OCI-LY7 (cell line): ENCODE measurements at regions not wholly inside any gene's neighbourhood (a gene's known extent, or its start where the extent isn't known, plus 50 kb on each side); places are given as distances from the start of the nearest gene placed in this dataset.

Experiments used
- BruUV-seq: library from RNA; stranded (reverse); fragments of 400-500 nt; replicated peaks from 2 replicates; lab custom pipeline; 2021; lab: Mats Ljungman, UMichigan
- CTCF ChIA-PET: fragments of 300-600 bp; sonication (Branson Sonifier 250); formaldehyde crosslinking; loops from one replicate; lab custom pipeline; 2022; ENCODE audit warnings: antibody characterized with exemption; ENCODE audit not compliant: unreplicated experiment; lab: Charles Lee
- POLR2A ChIA-PET: fragments of 300-600 bp; sonication (Branson Sonifier 250); formaldehyde crosslinking; loops from one replicate; lab custom pipeline; 2022; ENCODE audit warnings: antibody characterized with exemption; lab: Charles Lee
- DNase-seq: peaks from one replicate; pipeline ENCODE4 v3.0.0-alpha.2; 2015; ENCODE audit warnings: low spot score
- H2AFZ ChIP-seq: fragments of 200-600 bp; sonication (generic), shearing (Covaris generic); 2 replicates; pipeline ENCODE4 v1.6.1; 2014; ENCODE audit warnings: mild to moderate bottlenecking, antibody characterized with exemption, low read length, moderate library complexity
- H3K27ac ChIP-seq: fragments of 200-600 bp; sonication (generic); 2 replicates; pipeline ENCODE4 v1.5.1; 2014; ENCODE audit warnings: mixed run types, low read depth, mild to moderate bottlenecking, moderate library complexity, low read length, inconsistent platforms; ENCODE audit not compliant: poor library complexity, severe bottlenecking
- H3K36me3 ChIP-seq: fragments of 200-600 bp; sonication (generic); 2 replicates; pipeline ENCODE4 v1.6.1; 2014; ENCODE audit warnings: mild to moderate bottlenecking, antibody characterized with exemption, low read length, moderate library complexity, mixed read lengths; ENCODE audit not compliant: insufficient read depth
- H3K4me1 ChIP-seq: fragments of 200-600 bp; sonication (generic); 2 replicates; pipeline ENCODE4 v1.5.1; 2014; ENCODE audit warnings: mild to moderate bottlenecking, low read length; ENCODE audit not compliant: insufficient read depth, poor library complexity, severe bottlenecking
- H3K4me2 ChIP-seq: fragments of 200-600 bp; sonication (generic); 2 replicates; pipeline ENCODE4 v1.6.1; 2014; ENCODE audit warnings: mild to moderate bottlenecking, low read length
- H3K4me3 ChIP-seq: fragments of 200-600 bp; sonication (generic); 2 replicates; pipeline ENCODE4 v1.5.1; 2014; ENCODE audit warnings: mild to moderate bottlenecking, low read depth, low read length; ENCODE audit not compliant: poor library complexity, severe bottlenecking
- H3K79me2 ChIP-seq: fragments of 200-600 bp; sonication (generic); 2 replicates; pipeline ENCODE4 v1.6.1; 2016; ENCODE audit warnings: low read depth, mild to moderate bottlenecking, low read length, moderate library complexity, mixed read lengths; ENCODE audit not compliant: insufficient read depth
- H3K9me2 ChIP-seq: fragments of 200-600 bp; sonication (generic); 2 replicates; pipeline ENCODE4 v1.6.1; 2016; ENCODE audit warnings: mild to moderate bottlenecking, low read length, mixed read lengths; ENCODE audit not compliant: insufficient read depth
- H3K9me3 ChIP-seq: fragments of 200-600 bp; sonication (generic); 2 replicates; pipeline ENCODE4 v1.6.1; 2014; ENCODE audit warnings: mild to moderate bottlenecking, mixed run types, low read length, mixed read lengths
- H4K20me1 ChIP-seq: fragments of 200-600 bp; sonication (generic); 2 replicates; pipeline ENCODE4 v1.6.1; 2014; ENCODE audit warnings: mild to moderate bottlenecking, antibody characterized with exemption, low read length, moderate library complexity, mixed read lengths; ENCODE audit not compliant: insufficient read depth
- EZH2phosphoT487 ChIP-seq: fragments of 200-600 bp; sonication (generic); IDR thresholded peaks from 2 replicates; pipeline ENCODE4 v1.6.1; 2018; ENCODE audit warnings: low read depth, borderline replicate concordance, mild to moderate bottlenecking, mixed run types, antibody characterized with exemption, low read length, moderate library complexity, mixed read lengths
- intact Hi-C: fragments of 100-400 bp; cut with micrococcal nuclease; formaldehyde crosslinking; loops from one replicate; pipeline ENCODE4 v1.10.0; 2022; ENCODE audit not compliant: unreplicated experiment
- TF ChIP-seq, protein P1 (sequence below): fragments of 200-600 bp; sonication (generic); conservative IDR thresholded peaks from 2 replicates; pipeline ENCODE4 v1.5.1; 2014; ENCODE audit warnings: mild to moderate bottlenecking, antibody characterized with exemption, low read length, moderate library complexity, mixed read lengths

DNA sequence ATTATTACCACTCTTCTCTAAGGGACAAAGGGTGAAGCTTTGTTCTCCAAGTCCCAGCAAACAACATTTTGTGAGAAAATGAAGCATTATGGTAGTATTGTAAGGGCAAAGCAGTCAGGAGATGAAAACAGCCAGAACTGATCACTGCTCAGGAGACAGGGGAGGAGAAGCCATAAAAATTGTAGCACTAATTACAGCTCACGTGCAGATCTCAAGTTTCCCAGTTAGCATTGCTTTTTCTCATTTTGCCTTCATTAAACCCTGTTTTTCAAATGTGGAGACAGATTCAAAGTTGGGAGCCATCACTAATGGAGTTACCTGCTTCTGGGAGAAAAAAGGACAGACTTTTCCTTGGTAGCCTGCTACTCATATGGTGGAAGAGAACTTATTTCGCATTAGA is 210.9 kb upstream of the PDE10A start:
- Histone ChIP-seq H3K4me1 (no peaks in the 10 kb centered on the region), H3K9me2 (no peaks in the 10 kb centered on the region), H3K36me3 (no peaks in the 10 kb centered on the region), H4K20me1 (no peaks in the 10 kb centered on the region), H3K79me2 (no peaks in the 10 kb centered on the region), H3K27ac (no peak overlapping the region), H3K4me3 (no peak overlapping the region), H3K9me3 (no peaks in the 10 kb centered on the region), H2AFZ (no peak overlapping the region), H3K4me2 (no peak overlapping the region)
- DNase-seq = no peak
- intact Hi-C loops = no loop called here
- ChIA-PET CTCF (no interaction called here), POLR2A (no interaction called here)
- TF ChIP-seq EZH2phosphoT487 = no peak
- TF ChIP-seq, protein P1, sequence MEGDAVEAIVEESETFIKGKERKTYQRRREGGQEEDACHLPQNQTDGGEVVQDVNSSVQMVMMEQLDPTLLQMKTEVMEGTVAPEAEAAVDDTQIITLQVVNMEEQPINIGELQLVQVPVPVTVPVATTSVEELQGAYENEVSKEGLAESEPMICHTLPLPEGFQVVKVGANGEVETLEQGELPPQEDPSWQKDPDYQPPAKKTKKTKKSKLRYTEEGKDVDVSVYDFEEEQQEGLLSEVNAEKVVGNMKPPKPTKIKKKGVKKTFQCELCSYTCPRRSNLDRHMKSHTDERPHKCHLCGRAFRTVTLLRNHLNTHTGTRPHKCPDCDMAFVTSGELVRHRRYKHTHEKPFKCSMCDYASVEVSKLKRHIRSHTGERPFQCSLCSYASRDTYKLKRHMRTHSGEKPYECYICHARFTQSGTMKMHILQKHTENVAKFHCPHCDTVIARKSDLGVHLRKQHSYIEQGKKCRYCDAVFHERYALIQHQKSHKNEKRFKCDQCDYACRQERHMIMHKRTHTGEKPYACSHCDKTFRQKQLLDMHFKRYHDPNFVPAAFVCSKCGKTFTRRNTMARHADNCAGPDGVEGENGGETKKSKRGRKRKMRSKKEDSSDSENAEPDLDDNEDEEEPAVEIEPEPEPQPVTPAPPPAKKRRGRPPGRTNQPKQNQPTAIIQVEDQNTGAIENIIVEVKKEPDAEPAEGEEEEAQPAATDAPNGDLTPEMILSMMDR = no peak
- no TSS peak for BruUV-seq

GRCh38 chr6:165872811-165873210 is 209.8 kb upstream of the PDE10A start:
- CTCF ChIA-PET = no interaction called here

GRCh38 chr6:165872311-165872710 is 209.3 kb upstream of the PDE10A start:
- H3K4me1 ChIP-seq = no peaks in the 10 kb centered on the region
- H3K27ac ChIP-seq = no peak overlapping the region
- no peaks in the 10 kb centered on the region for H3K36me3 ChIP-seq
- H3K4me3 ChIP-seq = no peak overlapping the region
- ChIA-PET POLR2A (interaction anchor here (0.6 kb wide), 2 partner anchors 18 to 420 kb away, joined by 3 to 4 read pairs; no protein-coding TSS in a partner anchor), CTCF (no interaction called here)
- BruUV-seq = no TSS peak
- intact Hi-C loops = no loop called here
- no peaks in the 10 kb centered on the region for H3K9me3 ChIP-seq
- no peak overlapping the region for H3K4me2 ChIP-seq
- no peak for DNase-seq
- H4K20me1 ChIP-seq = no peaks in the 10 kb centered on the region
- no peaks in the 10 kb centered on the region for H3K79me2 ChIP-seq
- H3K9me2 ChIP-seq = no peaks in the 10 kb centered on the region
- TF ChIP-seq, protein P1 = no peak
- TF ChIP-seq EZH2phosphoT487 = no peak
- no peak overlapping the region for H2AFZ ChIP-seq

More at GRCh38 chr6:165872811-165873210, 209.8 kb upstream of the PDE10A start:
- Histone ChIP-seq H3K4me1 (no peaks in the 10 kb centered on the region), H2AFZ (no peak overlapping the region), H3K4me3 (no peak overlapping the region), H3K4me2 (no peak overlapping the region), H3K9me3 (no peaks in the 10 kb centered on the region), H3K36me3 (no peaks in the 10 kb centered on the region), H3K27ac (no peak overlapping the region), H4K20me1 (no peaks in the 10 kb centered on the region), H3K79me2 (no peaks in the 10 kb centered on the region), H3K9me2 (no peaks in the 10 kb centered on the region)
- POLR2A ChIA-PET = interaction anchor here (0.6 to 0.7 kb wide), 2 partner anchors 420 to 1464 kb away, joined by 3 to 4 read pairs; no protein-coding TSS in a partner anchor
- TF ChIP-seq, protein P1 = no peak
- TF ChIP-seq EZH2phosphoT487 = no peak
- intact Hi-C loops = no loop called here
- no TSS peak for BruUV-seq
- DNase-seq = no peak
